NCI-H1048 (cell line): ENCODE measurements at regions not wholly inside any gene's neighbourhood (a gene's known extent, or its start where the extent isn't known, plus 50 kb on each side); places are given as distances from the start of the nearest gene placed in this dataset.
"Not testable (repeated sequence)": the region's sequence is repeated elsewhere in the genome, so short reads cannot be mapped to it uniquely, and the experiment has no call there.

Experiments
- DNase-seq: peaks from one replicate; lab custom pipeline; 2025; lab: John Stamatoyannopoulos, UW

- no peak for DNase-seq
Observed at GRCh38 chr5:53219174-53219573, 109.6 kb upstream of the MOCS2 start.

DNA sequence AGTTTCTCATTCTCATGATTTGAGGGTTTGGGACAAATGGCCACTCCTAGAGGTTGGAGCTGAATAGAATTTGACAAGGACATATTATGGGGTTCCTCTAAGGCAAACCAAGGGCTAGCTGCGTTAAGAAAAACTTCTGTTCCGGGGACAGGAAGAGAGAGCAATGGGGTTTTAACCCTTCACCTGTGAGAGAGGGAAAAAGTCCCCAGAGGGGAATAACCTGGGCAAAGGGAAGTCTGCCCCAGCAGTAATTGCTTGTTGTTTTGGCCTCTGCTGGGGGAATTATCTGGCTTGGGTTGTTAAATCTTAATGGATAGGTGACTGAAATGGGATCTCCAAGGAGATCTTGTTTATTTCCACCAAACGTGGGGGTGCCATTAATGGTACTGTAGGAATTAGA is 110.1 kb upstream of the MOCS2 start:
- no peak for DNase-seq

GRCh38 chr5:53233645-53234405 is 124.3 kb upstream of the MOCS2 start:
- no peak for DNase-seq

DNA sequence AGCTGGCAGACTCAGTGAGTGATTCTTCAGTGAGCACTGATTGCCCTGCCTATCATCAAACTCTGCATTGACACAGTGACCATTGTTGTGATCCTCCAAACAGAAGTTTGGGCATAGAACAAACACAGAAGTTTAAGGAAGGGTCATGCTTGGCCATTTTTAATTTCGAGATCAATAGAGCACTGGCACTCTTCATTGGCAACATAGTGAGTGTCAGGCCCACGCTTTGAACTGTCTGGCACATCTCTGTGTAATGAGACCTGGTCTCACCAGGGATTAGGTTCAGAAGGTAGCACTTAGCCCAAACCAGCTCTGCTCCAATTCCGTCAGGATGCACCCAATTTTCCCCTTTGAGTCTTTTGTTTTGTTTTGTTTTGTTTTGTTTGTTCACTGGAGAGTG is 127.1 kb upstream of the MOCS2 start:
- no peak for DNase-seq

- no peak for DNase-seq
Observed at GRCh38 chr5:53237876-53238275, 128.3 kb upstream of the MOCS2 start.

DNA sequence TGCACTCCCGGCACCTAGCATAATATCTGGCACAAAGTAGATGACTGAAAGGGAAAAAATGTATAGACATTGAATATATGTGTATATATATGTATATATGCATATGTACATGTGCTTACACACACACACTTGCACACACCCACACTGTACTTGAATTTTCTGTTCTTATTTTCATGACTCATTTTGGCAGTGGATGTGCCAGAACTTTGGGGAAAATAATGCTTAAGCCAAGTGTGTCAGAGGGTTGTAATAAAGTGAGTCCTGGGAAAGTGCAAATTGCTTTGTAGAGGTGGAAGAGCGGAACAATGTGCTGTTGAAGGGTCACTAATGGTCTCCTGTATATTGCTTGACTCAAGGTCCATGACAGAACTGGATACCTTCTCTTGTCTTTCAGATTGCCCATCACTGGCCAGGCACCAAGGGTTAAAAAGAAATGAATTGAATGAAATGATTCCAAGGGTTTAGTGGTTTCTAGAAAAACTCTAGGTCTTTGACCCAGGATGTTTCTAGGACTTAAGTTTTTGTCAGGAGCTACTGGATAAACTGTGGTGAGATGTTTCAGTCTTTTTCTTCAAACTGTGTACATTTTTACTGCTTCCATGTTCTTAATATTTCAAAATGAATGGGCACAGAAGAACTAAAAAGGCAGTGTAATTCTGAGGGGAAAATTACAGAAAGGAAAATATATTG is 129.9 kb upstream of the MOCS2 start:
- DNase-seq: no peak

DNA sequence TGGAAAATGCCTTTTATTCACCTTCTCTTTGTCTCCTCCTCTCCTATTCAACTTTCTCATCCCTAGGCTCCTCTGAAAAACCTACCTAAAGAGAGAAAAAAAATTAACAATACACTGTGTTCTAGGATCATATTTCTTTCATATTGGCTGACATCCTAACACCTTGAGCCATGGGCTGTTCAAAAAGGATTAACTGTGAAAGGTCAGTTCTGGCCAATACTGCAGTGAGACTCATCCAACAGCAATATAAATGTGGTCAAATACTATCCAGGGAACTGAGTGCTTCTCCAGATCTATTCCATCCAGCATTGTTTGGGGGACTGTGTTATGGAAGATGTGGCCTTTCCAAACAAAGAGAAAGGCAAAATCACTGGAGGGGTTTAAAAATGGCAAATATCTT is 131.1 kb upstream of the MOCS2 start:
- no peak for DNase-seq

- DNase-seq: no peak
Observed at GRCh38 chr5:53241572-53241971, 132.0 kb upstream of the MOCS2 start.

- DNase-seq: no peak
Observed at GRCh38 chr5:53243403-53243802, 133.8 kb upstream of the MOCS2 start.

DNA sequence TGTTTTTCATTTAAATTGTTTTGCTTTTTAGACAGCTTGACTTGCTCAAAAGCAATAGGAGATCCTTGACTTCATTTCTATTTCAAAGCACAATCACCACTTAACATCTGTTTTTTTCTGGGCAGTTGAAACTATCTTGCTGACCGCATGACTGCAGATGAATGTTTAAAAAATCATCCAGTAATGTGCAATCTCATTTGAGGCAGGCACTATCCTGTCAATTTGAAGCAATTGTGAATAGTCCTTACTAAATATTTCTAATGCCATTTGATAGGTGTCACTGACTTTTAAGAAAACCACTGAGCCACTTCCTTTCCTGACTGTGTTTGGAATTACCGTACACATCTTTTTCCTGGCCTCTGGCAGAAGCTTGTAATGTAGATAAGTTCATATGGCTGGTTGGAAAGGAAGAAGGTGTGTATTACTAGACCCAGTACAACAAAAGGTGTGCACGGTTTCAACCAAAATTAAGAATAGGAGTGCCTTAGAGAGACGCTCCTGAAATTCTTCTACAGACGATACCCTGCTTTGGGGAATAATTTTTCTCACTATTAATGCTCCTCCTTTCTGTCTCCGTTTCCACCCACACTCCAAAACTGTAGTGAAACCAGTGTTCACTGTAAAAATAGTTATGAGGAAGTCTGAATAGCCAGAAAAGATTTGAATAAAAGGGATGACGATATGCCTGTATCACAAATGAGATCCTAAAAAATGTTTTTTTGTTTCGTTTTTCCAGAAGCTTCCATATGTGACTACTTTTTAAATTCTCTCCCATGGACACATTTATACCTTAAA is 136.7 kb upstream of the MOCS2 start:
- DNase-seq: no peak

GRCh38 chr5:53249529-53250200 is 140.1 kb upstream of the MOCS2 start:
- no peak for DNase-seq

- no peak for DNase-seq
Observed at GRCh38 chr5:53250201-53250550, 140.6 kb upstream of the MOCS2 start.

GRCh38 chr5:53253421-53253871 is 143.9 kb upstream of the MOCS2 start:
- DNase-seq: no peak

- no peak for DNase-seq
Observed at GRCh38 chr5:53256746-53257145, 147.2 kb upstream of the MOCS2 start.

DNA sequence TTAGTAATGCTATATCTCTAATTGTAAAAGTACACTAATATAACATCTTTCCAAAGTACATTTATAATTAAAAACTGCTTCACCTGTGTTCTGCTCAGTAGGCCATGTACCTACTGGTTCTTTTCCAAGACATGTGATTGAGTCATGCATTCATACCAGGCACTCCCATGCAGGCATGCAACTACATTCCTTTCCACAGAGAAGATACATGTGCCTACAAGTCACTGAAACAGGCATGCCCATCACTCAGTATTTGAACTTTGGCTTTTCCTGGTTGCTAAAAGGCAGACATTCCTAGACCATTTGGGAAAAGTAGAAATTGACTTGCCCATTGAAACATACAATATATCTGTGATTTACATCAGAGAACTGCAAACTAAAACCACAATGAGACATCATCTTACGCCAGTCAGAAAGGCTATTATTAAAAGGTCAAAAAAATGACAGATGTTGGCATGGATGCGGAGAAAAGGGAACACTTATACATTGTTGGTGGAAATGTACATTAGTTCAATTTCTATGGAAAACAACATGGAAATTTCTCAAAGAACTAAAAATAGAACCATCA is 148.3 kb upstream of the MOCS2 start:
- no peak for DNase-seq

- DNase-seq: no peak
Observed at GRCh38 chr5:53259176-53259575, 149.6 kb upstream of the MOCS2 start.

GRCh38 chr5:53260446-53260845 is 150.9 kb upstream of the MOCS2 start:
- DNase-seq: no peak

DNA sequence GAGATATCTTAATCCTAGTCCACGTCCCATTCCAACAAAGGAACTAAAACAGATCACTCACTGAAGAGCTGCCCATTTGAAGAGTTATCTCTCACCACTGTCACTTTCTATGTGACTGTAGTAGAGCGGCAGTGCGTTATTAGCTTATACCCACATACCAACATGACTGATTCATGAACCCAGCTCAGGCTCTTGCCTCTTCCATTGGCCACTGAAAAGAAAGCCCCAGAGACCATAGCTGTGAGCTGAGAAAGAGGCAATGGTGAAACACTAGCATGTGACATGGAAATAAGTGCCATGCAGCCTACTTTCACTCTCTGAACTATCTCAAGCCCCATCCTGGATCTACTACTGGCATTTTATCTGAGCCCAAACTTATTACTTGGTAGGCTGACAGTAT is 151.7 kb upstream of the MOCS2 start:
- DNase-seq: no peak

GRCh38 chr5:53262348-53262970 is 152.9 kb upstream of the MOCS2 start:
- DNase-seq: no peak

DNA sequence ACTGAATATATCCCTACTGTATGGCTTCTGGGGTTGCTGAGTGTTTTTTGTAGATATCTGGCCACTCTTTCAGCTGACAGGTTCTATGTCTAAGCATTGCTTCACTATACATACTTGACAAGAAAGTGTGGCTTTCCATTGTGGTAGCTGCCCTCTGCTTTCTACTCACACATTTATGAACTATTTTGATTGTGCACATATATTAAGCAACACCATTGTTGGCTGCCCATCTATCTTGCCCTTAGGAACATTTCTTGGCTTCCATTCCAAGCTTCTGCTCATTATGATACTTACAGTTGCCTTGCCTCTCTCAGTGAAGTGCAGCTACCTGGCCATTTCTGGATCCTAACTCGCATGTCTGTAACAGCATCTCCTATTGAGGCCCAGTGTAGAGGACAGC is 153.6 kb upstream of the MOCS2 start:
- no peak for DNase-seq

GRCh38 chr5:53265043-53265442 is 155.5 kb upstream of the MOCS2 start:
- DNase-seq: no peak

DNA sequence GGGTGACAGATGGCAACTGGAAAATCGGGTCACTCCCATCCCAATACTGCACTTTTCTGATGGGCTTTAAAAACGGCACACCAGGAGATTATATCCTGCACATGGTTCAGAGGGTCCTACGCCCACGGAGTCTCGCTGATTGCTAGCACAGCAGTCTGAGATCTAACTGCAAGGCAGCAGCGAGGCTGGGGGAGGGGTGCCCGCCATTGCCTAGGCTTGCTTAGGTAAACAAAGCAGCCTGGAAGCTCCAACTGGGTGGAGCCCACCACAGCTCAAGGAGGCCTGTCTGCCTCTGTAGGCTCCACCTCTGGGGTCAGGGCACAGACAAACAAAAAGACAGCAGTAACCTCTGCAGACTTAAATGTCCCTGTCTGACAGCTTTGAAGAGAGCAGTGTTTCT is 158.7 kb upstream of the MOCS2 start:
- not testable (repeated sequence) for DNase-seq
